ENCODE measurements at regions not wholly inside any gene's neighbourhood (a gene's known extent, or its start where the extent isn't known, plus 50 kb on each side); places are given as distances from the start of the nearest gene placed in this dataset.

DNA sequence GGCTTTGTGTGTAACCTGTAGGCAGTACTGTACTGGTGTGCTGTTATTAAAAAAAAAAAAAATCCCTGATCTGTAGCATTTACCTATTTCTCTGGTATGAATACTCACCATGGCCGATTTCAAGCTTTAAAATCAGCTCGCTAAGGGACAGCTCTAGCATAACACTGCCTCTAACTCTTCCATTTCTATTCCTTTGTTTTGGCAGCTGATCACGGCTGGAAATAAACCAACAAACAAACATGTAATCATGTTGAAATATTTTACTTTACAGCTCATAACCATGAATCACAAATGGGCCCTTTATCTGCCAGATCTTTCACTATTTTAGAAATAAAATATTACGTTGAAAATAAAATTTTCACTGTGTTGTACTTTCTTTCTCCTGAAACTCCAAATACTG is 60.5 kb upstream of the IL15 start:
- DNase-seq (ENCODE audit: insufficient read length, low spot score) (no peak), FAIRE-seq (no peak)
- TF ChIP-seq, protein P1, sequence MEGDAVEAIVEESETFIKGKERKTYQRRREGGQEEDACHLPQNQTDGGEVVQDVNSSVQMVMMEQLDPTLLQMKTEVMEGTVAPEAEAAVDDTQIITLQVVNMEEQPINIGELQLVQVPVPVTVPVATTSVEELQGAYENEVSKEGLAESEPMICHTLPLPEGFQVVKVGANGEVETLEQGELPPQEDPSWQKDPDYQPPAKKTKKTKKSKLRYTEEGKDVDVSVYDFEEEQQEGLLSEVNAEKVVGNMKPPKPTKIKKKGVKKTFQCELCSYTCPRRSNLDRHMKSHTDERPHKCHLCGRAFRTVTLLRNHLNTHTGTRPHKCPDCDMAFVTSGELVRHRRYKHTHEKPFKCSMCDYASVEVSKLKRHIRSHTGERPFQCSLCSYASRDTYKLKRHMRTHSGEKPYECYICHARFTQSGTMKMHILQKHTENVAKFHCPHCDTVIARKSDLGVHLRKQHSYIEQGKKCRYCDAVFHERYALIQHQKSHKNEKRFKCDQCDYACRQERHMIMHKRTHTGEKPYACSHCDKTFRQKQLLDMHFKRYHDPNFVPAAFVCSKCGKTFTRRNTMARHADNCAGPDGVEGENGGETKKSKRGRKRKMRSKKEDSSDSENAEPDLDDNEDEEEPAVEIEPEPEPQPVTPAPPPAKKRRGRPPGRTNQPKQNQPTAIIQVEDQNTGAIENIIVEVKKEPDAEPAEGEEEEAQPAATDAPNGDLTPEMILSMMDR (IDR thresholded peaks at IDR 0.05; ENCODE audit: insufficient read depth, missing control alignments) = no peak

DNA sequence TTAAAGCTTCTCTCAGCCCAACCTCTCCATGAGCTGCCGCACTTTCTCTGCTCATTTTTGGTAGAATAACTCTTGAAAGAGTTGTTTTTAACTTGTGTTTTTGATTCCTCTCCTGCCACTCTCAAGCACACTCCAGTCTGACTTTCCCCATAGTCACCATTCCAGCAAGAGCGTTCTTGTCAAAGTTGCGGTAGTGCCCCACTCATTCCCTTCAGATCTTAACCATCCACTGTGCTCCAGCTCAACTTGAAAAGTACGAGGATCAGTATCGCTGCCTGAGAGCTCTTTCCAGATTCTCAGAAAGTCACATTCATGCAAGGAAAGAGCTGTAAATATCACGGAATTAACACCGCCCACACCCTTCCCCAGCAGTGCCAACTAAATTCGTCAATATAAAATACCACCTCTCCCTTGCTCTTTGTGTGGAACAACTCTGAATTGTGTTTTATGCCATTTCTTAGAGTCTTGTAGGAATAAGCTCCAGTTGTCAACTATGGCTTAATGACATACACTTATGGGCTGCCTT is 59.7 kb upstream of the IL15 start:
- DNase-seq (ENCODE audit: insufficient read length, low spot score) = no peak
- no peak for FAIRE-seq
- TF ChIP-seq, protein P1 (IDR thresholded peaks at IDR 0.05; ENCODE audit: insufficient read depth, missing control alignments) = no peak

DNA sequence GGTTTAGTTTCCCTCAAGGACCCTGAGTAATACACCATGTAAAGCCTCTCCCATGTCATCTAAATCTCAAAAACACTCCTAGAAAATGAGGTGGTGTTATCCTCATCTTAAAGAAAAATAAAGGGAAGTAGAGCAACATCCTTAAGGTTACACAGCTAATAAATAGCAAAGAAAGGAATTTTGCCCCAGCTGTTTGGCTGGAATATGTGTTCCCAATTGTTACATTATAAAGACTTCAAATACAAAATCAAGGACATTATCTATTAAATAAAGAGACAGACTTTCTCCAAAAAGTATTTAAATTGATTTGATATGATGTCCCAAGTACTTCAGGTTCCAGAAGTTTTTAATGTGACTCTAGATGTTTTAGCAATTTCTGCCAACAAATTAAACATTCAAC is 57.9 kb upstream of the IL15 start:
- DNase-seq (ENCODE audit: insufficient read length, low spot score) (no peak), FAIRE-seq (no peak)
- TF ChIP-seq, protein P1 (IDR thresholded peaks at IDR 0.05; ENCODE audit: insufficient read depth, missing control alignments) = no peak

DNA sequence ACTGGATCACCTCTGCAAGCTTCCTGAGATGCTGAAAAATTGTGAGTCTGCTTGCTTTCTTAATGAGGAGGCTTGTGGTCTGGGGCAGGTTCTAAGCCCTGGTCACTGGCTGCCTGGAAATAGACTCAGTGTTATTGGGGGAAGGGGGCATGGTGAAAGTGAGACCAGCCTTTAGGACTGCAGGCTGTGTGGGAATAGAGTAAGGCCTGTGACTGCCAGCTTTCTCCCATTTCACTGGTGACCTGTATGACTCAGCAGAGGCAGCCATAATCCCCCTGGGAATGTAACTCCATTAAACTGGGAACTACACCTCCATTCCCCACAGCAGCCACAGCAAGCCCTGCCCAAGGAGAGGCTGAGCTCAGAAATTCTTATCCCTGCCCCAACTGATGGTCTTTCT is 55.9 kb upstream of the IL15 start:
- DNase-seq (ENCODE audit: insufficient read length, low spot score) (no peak), FAIRE-seq (no peak)
- TF ChIP-seq, protein P1 (IDR thresholded peaks at IDR 0.05; ENCODE audit: insufficient read depth, missing control alignments) = no peak
